Hematopoietic multipotent progenitor cell treated with erythropoietin and hydrocortisone succinate and interleukin-3 and kit ligand, for 15 days (in vitro differentiated cells): ENCODE measurements at regions not wholly inside any gene's neighbourhood (a gene's known extent, or its start where the extent isn't known, plus 50 kb on each side); places are given as distances from the start of the nearest gene placed in this dataset.

Source experiments
- DNase-seq: peaks from one replicate; pipeline ENCODE4 v3.0.0-alpha.2; 2015; ENCODE audit warnings: low spot score

- no peak for DNase-seq
Observed at GRCh38 chr2:72004201-72004915, 143.3 kb downstream of the CYP26B1 start.

- DNase-seq: no peak
Observed at GRCh38 chr2:72003796-72004195, 143.9 kb downstream of the CYP26B1 start.

GRCh38 chr2:72003124-72003523 lies 144.5 kb downstream of the CYP26B1 start:
- no peak for DNase-seq

GRCh38 chr2:72001937-72002690 lies 145.5 kb downstream of the CYP26B1 start:
- no peak for DNase-seq

- DNase-seq: no peak
Observed at GRCh38 chr2:72000110-72000509, 147.6 kb downstream of the CYP26B1 start.

GRCh38 chr2:71999580-71999979 lies 148.1 kb downstream of the CYP26B1 start:
- DNase-seq: no peak

GRCh38 chr2:71997843-71998242 lies 149.8 kb downstream of the CYP26B1 start:
- no peak for DNase-seq

GRCh38 chr2:71995067-71995665 lies 152.5 kb downstream of the CYP26B1 start:
- peak; percentile 5 for DNase-seq

- no peak for DNase-seq
Observed at GRCh38 chr2:71992036-71992435, 155.6 kb downstream of the CYP26B1 start.

GRCh38 chr2:71991397-71991796 lies 156.3 kb downstream of the CYP26B1 start:
- no peak for DNase-seq

GRCh38 chr2:71990826-71991225 lies 156.8 kb downstream of the CYP26B1 start:
- DNase-seq: no peak

GRCh38 chr2:71990122-71990521 lies 157.5 kb downstream of the CYP26B1 start:
- DNase-seq: no peak

- DNase-seq: no peak
Observed at GRCh38 chr2:71989671-71990070, 158.0 kb downstream of the CYP26B1 start.

GRCh38 chr2:71988170-71988569 lies 159.5 kb downstream of the CYP26B1 start:
- no peak for DNase-seq

- no peak for DNase-seq
Observed at GRCh38 chr2:71976685-71977084, 171.0 kb downstream of the CYP26B1 start.

- DNase-seq: no peak
Observed at GRCh38 chr2:71974846-71975245, 172.8 kb downstream of the CYP26B1 start.

- DNase-seq: peak; percentile 5
Observed at GRCh38 chr2:71971493-71971892, 176.2 kb downstream of the CYP26B1 start.

GRCh38 chr2:71965530-71965929 lies 182.1 kb downstream of the CYP26B1 start:
- no peak for DNase-seq

- DNase-seq: peak; percentile 3
Observed at GRCh38 chr2:71962911-71963694, 184.6 kb downstream of the CYP26B1 start.

GRCh38 chr2:71962350-71962749 lies 185.3 kb downstream of the CYP26B1 start:
- no peak for DNase-seq

- DNase-seq: no peak
Observed at GRCh38 chr2:71961289-71962027, 186.2 kb downstream of the CYP26B1 start.

- no peak for DNase-seq
Observed at GRCh38 chr2:71959494-71959893, 188.2 kb downstream of the CYP26B1 start.
